Prostate gland (tissue), 2 donors: ENCODE measurements at regions not wholly inside any gene's neighbourhood (a gene's known extent, or its start where the extent isn't known, plus 50 kb on each side); places are given as distances from the start of the nearest gene placed in this dataset.

Experiments used
- DNase-seq: peaks from one replicate; pipeline ENCODE4 v3.0.0-alpha.2; 2019; ENCODE audit warnings: low spot score
- H3K27ac ChIP-seq, 2 donors: fragments of 200-600 bp; sonication (generic); 2 replicates each; pipeline ENCODE4 v1.5.1; 2017 to 2019
- H3K27me3 ChIP-seq: fragments of 200-600 bp; sonication (generic); replicated peaks from 2 replicates; pipeline ENCODE4 v1.5.1; 2019; ENCODE audit not compliant: insufficient read depth
- H3K36me3 ChIP-seq, 2 donors: fragments of 200-600 bp; sonication (generic); 1 replicate in 1 of 2; 2 replicates in 1 of 2; pipeline versions ENCODE4 v1.5.1 to v1.8.1; 2017 to 2019
- H3K4me1 ChIP-seq: fragments of 200-600 bp; sonication (generic); replicated peaks from 2 replicates; pipeline ENCODE4 v1.5.1; 2019
- H3K4me3 ChIP-seq, 2 donors: fragments of 200-600 bp; sonication (generic); 2 replicates each; pipeline ENCODE4 v1.5.1; 2017 to 2019
- H3K9me3 ChIP-seq: fragments of 200-600 bp; sonication (generic); 2 replicates; pipeline ENCODE4 v1.5.1; 2017
- POLR2A ChIP-seq: fragments of 450-650 bp; IDR thresholded peaks from one replicate; pipeline ENCODE4 v1.6.1; 2016; ENCODE audit warnings: antibody characterized with exemption, mild to moderate bottlenecking
- POLR2AphosphoS5 ChIP-seq: sonication (generic); formaldehyde crosslinking; IDR thresholded peaks from one replicate; pipeline ENCODE4 v1.6.1; 2017; ENCODE audit warnings: antibody characterized with exemption
- WGBS: methylation state at CpG from one replicate; pipeline ENCODE4 v1.1.5; 2018; 5-methylcytosine and 5-hydroxymethylcytosine counted together
- intact Hi-C: fragments of 100-400 bp; cut with DNase I; formaldehyde crosslinking; loops from one replicate; pipeline ENCODE4 v1.14.2; 2022
- TF ChIP-seq, protein P1 (sequence below), 4 experiments: fragments of 200-600 bp in 2 of 4; fragments of 450-650 bp in 2 of 4; sonication (generic) in 2 of 4; IDR thresholded peaks; 1 replicate in 3 of 4; 2 replicates in 1 of 4; pipeline ENCODE4 v1.5.1; 2016 to 2019; ENCODE audit warnings: antibody characterized with exemption in 4 of 4, mild to moderate bottlenecking in 2 of 4, moderate library complexity in 2 of 4

- intact Hi-C loops, result no loop called here
- DNase-seq, result no peak
- H3K27ac ChIP-seq, result no peak overlapping the region
- TF ChIP-seq, protein P1, sequence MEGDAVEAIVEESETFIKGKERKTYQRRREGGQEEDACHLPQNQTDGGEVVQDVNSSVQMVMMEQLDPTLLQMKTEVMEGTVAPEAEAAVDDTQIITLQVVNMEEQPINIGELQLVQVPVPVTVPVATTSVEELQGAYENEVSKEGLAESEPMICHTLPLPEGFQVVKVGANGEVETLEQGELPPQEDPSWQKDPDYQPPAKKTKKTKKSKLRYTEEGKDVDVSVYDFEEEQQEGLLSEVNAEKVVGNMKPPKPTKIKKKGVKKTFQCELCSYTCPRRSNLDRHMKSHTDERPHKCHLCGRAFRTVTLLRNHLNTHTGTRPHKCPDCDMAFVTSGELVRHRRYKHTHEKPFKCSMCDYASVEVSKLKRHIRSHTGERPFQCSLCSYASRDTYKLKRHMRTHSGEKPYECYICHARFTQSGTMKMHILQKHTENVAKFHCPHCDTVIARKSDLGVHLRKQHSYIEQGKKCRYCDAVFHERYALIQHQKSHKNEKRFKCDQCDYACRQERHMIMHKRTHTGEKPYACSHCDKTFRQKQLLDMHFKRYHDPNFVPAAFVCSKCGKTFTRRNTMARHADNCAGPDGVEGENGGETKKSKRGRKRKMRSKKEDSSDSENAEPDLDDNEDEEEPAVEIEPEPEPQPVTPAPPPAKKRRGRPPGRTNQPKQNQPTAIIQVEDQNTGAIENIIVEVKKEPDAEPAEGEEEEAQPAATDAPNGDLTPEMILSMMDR (IDR thresholded peaks at IDR 0.05), result no peak
- TF ChIP-seq POLR2A (no peak), POLR2AphosphoS5 (no peak)
- H3K36me3 ChIP-seq, result no peaks in the 10 kb centered on the region
- H3K4me3 ChIP-seq, result no peak overlapping the region
- no peaks in the 10 kb centered on the region for H3K9me3 ChIP-seq
- no peaks in the 10 kb centered on the region for H3K4me1 ChIP-seq
- no peaks in the 10 kb centered on the region for H3K27me3 ChIP-seq
Measured at GRCh38 chr3:95084738-95085137, 1021.9 kb downstream of the NSUN3 start.

- Histone ChIP-seq H3K27ac (no peak overlapping the region), H3K9me3 (no peaks in the 10 kb centered on the region), H3K36me3 (no peaks in the 10 kb centered on the region), H3K4me1 (no peaks in the 10 kb centered on the region), H3K4me3 (no peak overlapping the region), H3K27me3 (no peaks in the 10 kb centered on the region)
- DNase-seq, result no peak
- intact Hi-C loops, result no loop called here
- WGBS, result 95% methylated on average over 5 of the region's 5 CpGs
- TF ChIP-seq POLR2A (no peak), POLR2AphosphoS5 (no peak)
- TF ChIP-seq, protein P1 (IDR thresholded peaks at IDR 0.05), result no peak
Measured at GRCh38 chr3:95088464-95088863, 1025.6 kb downstream of the NSUN3 start.

- TF ChIP-seq POLR2A, result no peak
- TF ChIP-seq, protein P1 (IDR thresholded peaks at IDR 0.05), result no peak
- no peak for TF ChIP-seq POLR2AphosphoS5
- H3K27ac ChIP-seq, result no peak overlapping the region
- H3K4me3 ChIP-seq, result no peak overlapping the region
- intact Hi-C loops, result no loop called here
- H3K9me3 ChIP-seq, result no peaks in the 10 kb centered on the region
- H3K4me1 ChIP-seq, result no peaks in the 10 kb centered on the region
- no peak for DNase-seq
- no peaks in the 10 kb centered on the region for H3K36me3 ChIP-seq
- H3K27me3 ChIP-seq, result no peaks in the 10 kb centered on the region
- 75% methylated on average over 3 of the region's 3 CpGs for WGBS
Measured at GRCh38 chr3:95097493-95097892, 1034.6 kb downstream of the NSUN3 start.

GRCh38 chr3:95120921-95121320 lies 1058.1 kb downstream of the NSUN3 start:
- intact Hi-C loops, result no loop called here
- no peaks in the 10 kb centered on the region for H3K4me1 ChIP-seq
- H3K9me3 ChIP-seq, result no peaks in the 10 kb centered on the region
- TF ChIP-seq POLR2A (no peak), POLR2AphosphoS5 (no peak)
- TF ChIP-seq, protein P1 (IDR thresholded peaks at IDR 0.05), result no peak
- H3K36me3 ChIP-seq, result no peaks in the 10 kb centered on the region
- no peak for DNase-seq
- no peak overlapping the region for H3K27ac ChIP-seq
- WGBS, result 47% methylated on average over 3 of the region's 3 CpGs
- H3K4me3 ChIP-seq, result no peak overlapping the region
- H3K27me3 ChIP-seq, result no peaks in the 10 kb centered on the region

GRCh38 chr3:95123104-95123503 lies 1060.2 kb downstream of the NSUN3 start:
- H3K27me3 ChIP-seq, result no peaks in the 10 kb centered on the region
- H3K27ac ChIP-seq, result no peak overlapping the region
- no peak for DNase-seq
- WGBS, result 74% methylated on average over 5 of the region's 5 CpGs
- no peak overlapping the region for H3K4me3 ChIP-seq
- no peak for TF ChIP-seq POLR2AphosphoS5
- TF ChIP-seq POLR2A, result no peak
- TF ChIP-seq, protein P1 (IDR thresholded peaks at IDR 0.05), result no peak
- intact Hi-C loops, result no loop called here
- no peaks in the 10 kb centered on the region for H3K4me1 ChIP-seq
- no peaks in the 10 kb centered on the region for H3K36me3 ChIP-seq
- no peaks in the 10 kb centered on the region for H3K9me3 ChIP-seq
